Kidney epithelial cell (primary cell): ENCODE measurements at regions not wholly inside any gene's neighbourhood (a gene's known extent, or its start where the extent isn't known, plus 50 kb on each side); places are given as distances from the start of the nearest gene placed in this dataset.

ENCODE experiments used
- DNase-seq: peaks from one replicate; pipeline ENCODE4 v3.0.0-alpha.2; 2010; ENCODE audit warnings: low read depth
- H3K27me3 ChIP-seq: 2 replicates; pipeline ENCODE4 v1.6.0; 2011; ENCODE audit warnings: low read length; ENCODE audit not compliant: control insufficient read depth, insufficient read depth
- H3K36me3 ChIP-seq: 2 replicates; pipeline ENCODE4 v1.5.1; 2011; ENCODE audit warnings: low read length; ENCODE audit not compliant: control insufficient read depth, insufficient read depth
- H3K4me3 ChIP-seq: 2 replicates; pipeline ENCODE4 v1.5.1; 2011; ENCODE audit warnings: low read depth, mild to moderate bottlenecking, control low read depth, low read length
- TF ChIP-seq, protein P1 (sequence below): IDR thresholded peaks from 2 replicates; pipeline ENCODE4 v1.5.1; 2011; ENCODE audit warnings: mild to moderate bottlenecking, moderate library complexity, low read length, control low read depth, inconsistent platforms; ENCODE audit not compliant: insufficient read depth, poor library complexity, severe bottlenecking

DNA sequence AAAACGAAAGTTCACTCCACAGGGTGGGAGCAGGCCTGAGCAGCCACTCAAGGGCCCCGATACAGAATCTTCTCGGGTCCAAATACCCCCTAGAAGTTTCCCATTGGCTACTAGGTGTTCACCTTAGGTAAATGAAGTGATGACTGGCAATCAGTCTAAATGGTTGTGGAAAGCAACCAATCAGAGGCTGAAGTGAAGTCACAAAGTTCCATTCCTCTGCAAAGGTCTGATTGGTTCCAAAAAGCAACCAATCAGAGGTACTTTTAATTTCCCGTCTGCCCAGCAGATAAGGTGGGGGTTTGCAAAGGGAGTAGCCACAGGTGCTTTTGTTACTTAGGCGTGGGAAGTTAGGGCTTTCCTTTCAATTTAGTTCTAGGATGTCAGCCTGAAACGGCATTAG is 58.2 kb upstream of the NKAP start:
- TF ChIP-seq, protein P1, sequence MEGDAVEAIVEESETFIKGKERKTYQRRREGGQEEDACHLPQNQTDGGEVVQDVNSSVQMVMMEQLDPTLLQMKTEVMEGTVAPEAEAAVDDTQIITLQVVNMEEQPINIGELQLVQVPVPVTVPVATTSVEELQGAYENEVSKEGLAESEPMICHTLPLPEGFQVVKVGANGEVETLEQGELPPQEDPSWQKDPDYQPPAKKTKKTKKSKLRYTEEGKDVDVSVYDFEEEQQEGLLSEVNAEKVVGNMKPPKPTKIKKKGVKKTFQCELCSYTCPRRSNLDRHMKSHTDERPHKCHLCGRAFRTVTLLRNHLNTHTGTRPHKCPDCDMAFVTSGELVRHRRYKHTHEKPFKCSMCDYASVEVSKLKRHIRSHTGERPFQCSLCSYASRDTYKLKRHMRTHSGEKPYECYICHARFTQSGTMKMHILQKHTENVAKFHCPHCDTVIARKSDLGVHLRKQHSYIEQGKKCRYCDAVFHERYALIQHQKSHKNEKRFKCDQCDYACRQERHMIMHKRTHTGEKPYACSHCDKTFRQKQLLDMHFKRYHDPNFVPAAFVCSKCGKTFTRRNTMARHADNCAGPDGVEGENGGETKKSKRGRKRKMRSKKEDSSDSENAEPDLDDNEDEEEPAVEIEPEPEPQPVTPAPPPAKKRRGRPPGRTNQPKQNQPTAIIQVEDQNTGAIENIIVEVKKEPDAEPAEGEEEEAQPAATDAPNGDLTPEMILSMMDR = no peak
- no peaks in the 10 kb centered on the region for H3K36me3 ChIP-seq
- H3K27me3 ChIP-seq = peaks cover 35% of the 10 kb centered on the region
- no peak overlapping the region for H3K4me3 ChIP-seq
- DNase-seq = no peak

DNA sequence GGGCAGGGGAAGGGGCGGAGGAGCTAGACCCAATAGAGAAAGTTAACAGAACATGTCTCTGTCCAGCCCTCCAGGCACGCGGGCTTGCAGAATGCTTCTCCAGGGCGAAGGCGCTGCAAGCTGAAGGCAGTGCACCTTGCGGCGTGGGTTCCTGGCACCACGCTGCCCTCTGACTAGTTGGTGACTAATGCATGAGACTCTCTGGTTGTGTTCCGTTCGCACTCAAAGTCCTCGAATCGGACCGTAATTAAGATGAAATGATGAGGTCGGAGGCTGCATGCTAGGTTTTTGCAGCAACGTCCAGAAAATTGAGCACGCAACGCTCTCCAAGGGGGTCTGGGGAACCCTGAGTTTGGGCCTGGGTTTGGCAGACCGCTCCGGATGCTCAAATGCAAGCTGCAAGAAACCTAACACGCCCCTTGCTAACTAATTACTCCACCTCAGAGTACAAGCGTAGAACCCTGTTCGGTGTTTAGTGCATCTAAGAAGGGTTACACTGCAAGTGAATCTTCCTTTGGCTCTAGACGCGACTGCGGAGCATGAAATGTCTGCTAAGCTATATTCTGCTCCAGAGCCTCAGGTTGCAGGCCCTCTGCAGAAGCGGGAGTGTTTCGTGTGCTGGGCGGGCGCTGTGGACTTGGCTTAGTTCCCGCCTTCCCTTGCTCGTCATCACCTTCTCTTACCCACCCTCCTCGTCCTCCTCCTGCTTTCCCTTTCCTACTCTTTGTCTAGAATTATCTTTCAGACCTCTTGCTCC is 57.1 kb upstream of the NKAP start:
- Histone ChIP-seq H3K36me3 (no peaks in the 10 kb centered on the region), H3K4me3 (no peak overlapping the region), H3K27me3 (peaks cover 41% of the 10 kb centered on the region)
- no peak for DNase-seq
- TF ChIP-seq, protein P1 = no peak

DNA sequence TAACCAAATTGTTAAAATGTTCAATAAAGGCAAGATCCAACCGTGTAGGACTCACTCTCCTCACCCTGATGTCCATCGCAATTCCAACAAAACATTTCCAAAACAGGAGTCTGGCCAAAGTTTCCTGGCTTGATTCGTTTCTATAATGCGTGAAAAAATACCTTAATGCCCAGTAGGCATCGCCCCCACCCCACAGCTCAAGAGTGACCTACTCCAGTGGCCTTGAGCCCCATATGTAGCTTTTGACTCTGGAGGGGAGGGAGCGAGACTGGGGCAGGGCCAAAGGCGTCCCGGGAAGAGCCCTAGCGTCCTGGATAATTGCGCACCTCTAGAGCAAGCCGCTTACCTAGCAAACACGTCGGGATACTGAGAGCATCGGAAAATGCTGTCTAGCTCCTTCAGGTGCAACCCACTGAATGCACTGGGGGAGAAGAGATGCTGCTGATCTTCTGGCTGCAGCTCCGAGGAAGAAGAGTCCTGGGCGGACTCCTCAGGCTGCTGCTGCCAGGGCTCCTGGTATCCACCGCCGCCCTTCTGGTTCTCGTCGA is 55.6 kb upstream of the NKAP start:
- no peak for DNase-seq
- TF ChIP-seq, protein P1 = no peak
- Histone ChIP-seq H3K27me3 (peaks cover 47% of the 10 kb centered on the region), H3K36me3 (no peaks in the 10 kb centered on the region), H3K4me3 (no peak overlapping the region)

DNA sequence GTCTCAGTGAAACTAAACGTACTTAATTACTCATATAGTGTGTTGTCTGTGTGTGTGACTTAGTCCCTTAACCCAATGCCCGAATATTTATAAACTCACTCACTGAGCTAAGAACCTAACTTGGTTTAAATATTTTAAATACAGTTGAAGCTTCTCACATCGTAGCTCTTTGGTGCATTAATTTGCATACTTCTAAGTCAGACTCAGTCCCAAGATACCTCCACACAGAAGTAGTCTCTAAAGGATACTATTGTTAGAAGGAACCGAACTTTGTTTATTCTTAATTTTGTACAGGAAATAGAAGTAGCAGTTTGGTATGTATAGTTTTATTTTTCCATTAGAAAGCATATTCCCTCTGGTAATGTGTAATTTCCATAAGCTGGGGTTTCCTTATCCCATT is 54.0 kb upstream of the NKAP start:
- DNase-seq = no peak
- Histone ChIP-seq H3K4me3 (no peak overlapping the region), H3K36me3 (no peaks in the 10 kb centered on the region), H3K27me3 (peaks cover 50% of the 10 kb centered on the region)
- TF ChIP-seq, protein P1 = no peak

DNA sequence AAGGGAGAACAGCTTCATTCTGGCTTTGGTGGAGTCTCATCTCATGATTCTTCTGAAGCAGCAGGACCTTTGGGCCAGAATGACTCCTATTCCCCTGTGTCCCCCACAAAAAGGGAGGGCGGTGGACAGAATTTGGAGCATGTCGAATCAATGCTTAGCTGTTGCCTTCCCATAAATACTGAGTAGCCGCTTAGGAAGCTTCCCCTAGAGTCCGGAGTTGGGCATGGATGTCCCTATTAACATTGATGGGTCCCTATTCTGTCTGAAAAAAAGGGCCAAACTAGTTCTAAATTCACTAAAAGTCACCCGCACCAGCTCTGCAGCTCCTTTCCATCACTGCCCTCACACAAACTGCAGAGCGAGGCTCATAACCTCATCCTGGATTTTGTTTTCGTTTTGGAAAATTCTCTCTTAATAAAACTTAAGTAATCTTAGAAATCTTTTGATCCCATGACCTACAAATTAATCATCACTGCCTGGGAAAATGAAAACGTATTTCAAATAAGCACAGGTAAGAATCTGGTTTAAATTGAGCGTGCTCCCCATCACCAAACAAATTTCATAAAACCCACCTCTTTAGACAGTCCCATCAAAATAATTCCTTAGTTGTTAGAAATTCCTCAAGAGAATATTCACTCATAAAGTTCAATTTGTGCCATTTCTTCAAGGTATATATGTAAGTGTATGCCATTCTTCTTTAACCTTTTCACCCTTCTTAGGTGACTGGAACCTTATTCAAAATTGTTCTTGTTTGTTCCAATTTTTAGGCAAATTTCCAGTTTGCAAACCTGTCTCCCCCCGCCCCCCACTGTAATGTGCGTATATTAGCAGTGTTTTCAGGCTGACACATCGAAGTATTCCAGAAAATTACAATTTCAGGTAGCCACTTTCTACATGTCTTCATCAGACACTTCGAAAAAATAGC is 53.3 kb upstream of the NKAP start:
- Histone ChIP-seq H3K36me3 (no peaks in the 10 kb centered on the region), H3K27me3 (peaks cover 52% of the 10 kb centered on the region), H3K4me3 (no peak overlapping the region)
- no peak for DNase-seq
- TF ChIP-seq, protein P1 = no peak
